ENCODE measurements at regions not wholly inside any gene's neighbourhood (a gene's known extent, or its start where the extent isn't known, plus 50 kb on each side); places are given as distances from the start of the nearest gene placed in this dataset.

- TF ChIP-seq POLR2A (IDR thresholded peaks at IDR 0.05; ENCODE audit: low read depth, low read length) (no peak), CTCF (conservative IDR thresholded peaks at IDR 0.05; ENCODE audit: low read depth, low read length) (peak; percentile 37), SMC3 (IDR thresholded peaks at IDR 0.05; ENCODE audit: low read depth, low read length) (no peak)
Measured at GRCh38 chr2:105454801-105455485, 56.1 kb upstream of the FHL2 start.
